ENCODE measurements at regions not wholly inside any gene's neighbourhood (a gene's known extent, or its start where the extent isn't known, plus 50 kb on each side); places are given as distances from the start of the nearest gene placed in this dataset.

GRCh38 chr22:49209452-49210195 is 618.0 kb downstream of the BRD1 start:
- DNase-seq (ENCODE audit: low read depth, low spot score) = no peak
- no peak overlapping the region for H3K4me3 ChIP-seq (ENCODE audit: low read length)

- no peak overlapping the region for H3K4me3 ChIP-seq (ENCODE audit: low read length)
- DNase-seq (ENCODE audit: low read depth, low spot score) = no peak
Observed at GRCh38 chr22:49208768-49209252, 618.9 kb downstream of the BRD1 start.

DNA sequence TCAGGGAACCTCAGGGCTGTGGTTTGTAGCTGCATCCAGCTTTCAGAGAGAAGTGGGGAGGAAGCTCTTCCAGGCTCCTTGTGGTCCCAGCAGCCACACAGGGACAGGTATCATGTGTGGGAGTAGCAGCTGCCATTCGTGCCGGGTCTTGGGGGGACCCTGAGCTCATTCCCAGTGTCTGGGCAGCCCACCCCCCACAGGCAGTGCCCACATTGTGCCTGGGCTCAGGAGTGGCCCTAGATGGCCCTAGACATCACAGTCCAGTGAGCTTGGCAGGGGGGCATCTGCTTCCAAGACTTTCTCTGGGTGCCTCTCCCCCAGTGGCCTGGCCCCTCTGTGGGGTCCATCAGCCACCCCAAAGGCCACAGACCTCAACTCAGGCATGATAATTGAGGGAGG is 619.7 kb downstream of the BRD1 start:
- no peak overlapping the region for H3K4me3 ChIP-seq (ENCODE audit: low read length)
- DNase-seq (ENCODE audit: low read depth, low spot score) = no peak

- H3K4me3 ChIP-seq (ENCODE audit: low read length) = no peak overlapping the region
- no peak for DNase-seq (ENCODE audit: low read depth, low spot score)
Observed at GRCh38 chr22:49207008-49208003, 620.4 kb downstream of the BRD1 start.

DNA sequence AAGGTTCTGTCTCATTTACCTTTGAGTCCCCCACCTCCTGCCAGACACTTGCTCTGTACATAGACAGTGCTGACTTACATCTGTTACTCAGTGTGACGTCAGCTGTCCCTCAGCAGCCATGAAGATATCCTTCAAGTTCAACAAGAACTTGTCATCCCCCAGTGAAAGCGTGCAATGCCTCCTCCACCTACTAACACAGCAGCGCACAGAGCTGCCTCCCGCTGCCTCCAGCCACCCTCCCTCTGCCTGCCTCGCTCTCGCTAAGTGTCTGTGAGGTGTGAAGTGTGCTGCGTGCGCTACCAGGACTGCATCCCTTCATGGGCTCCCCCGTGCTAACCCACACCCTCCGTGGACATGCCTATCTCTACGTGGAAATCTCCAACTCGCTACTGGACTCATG is 621.4 kb downstream of the BRD1 start:
- no peak overlapping the region for H3K4me3 ChIP-seq (ENCODE audit: low read length)
- no peak for DNase-seq (ENCODE audit: low read depth, low spot score)

GRCh38 chr22:49205483-49205800 is 622.2 kb downstream of the BRD1 start:
- H3K4me3 ChIP-seq (ENCODE audit: low read length) = no peak overlapping the region
- no peak for DNase-seq (ENCODE audit: low read depth, low spot score)

DNA sequence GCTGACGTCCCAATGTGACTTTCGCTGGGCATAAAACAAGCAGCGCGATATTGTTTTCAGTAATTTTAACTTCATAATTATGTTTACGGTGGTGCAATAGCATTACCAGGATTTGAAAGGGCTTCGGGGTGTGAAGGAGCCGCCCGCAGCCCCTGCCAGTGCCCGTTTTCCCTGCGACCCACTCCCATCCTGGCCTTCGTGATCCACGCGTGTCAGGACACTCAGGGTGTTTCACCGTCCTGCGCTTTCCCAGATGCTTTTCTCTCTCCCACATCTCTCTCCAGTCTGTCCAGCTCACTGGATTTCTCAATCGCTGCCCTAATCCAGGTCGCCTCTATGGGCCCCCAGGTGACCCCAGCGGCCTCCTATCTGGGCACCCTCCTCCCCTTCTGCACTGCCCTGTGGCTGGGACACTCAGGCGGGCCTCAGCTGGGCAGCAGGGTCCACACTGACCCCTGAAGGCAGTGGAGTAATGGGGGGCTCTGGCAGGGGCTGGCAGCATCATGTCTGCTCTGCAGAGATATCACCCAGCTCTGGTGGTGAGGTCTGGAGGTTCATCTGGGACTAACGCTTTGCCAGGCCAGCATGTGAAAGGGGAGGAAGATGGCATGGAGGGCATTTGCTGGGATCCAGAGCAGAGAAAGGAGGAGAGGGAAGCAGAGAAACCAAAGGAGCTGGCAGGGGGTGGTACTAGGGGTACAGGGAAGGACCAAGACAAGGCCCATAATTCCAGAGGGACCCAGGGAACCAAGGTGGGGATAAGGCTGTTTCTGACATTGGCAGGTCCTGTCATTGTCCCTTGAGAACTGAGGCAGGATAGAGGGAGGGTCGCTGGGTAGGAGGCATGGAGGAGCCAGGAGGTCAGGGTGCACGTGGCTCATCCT is 622.8 kb downstream of the BRD1 start:
- no peak overlapping the region for H3K4me3 ChIP-seq (ENCODE audit: low read length)
- no peak for DNase-seq (ENCODE audit: low read depth, low spot score)

GRCh38 chr22:49203859-49204598 is 623.6 kb downstream of the BRD1 start:
- no peak for DNase-seq (ENCODE audit: low read depth, low spot score)
- H3K4me3 ChIP-seq (ENCODE audit: low read length) = no peak overlapping the region

DNA sequence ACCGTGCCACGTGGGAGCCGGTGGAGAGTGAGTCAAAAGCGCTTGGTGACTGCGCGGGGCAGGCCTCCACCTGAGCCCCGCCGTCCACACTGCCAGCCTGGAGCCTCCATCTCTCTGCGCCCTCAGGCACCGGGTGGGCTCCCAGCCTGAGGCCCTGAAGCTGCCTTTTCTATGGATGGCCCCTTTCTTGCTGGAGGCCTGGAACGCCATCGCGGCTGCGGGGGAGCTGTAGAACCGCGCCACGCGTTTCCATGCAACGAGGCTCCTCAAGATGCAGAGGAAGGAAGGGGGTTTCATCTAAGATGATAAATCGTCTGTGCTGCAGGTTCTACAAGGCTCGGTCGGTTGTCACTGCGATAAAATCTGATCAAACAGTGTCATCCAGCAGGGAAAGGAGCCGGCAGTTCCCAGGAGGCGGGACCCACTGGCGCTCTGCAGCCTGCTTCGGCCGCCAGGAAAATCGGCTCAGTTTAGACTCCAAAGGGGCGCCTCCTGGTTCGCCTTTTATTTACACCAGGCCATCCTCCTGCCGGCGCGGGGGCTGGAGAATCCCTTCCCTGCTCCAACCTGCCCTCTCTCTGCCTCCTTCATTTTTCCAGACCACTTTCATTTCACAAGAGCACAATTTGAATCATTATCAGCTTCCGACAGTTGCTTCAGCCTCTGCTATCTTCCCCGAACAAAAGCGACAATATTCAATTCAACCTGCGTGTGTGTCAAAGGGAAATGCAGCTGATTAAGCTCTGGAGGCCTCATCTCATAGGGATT is 624.4 kb downstream of the BRD1 start:
- no peak overlapping the region for H3K4me3 ChIP-seq (ENCODE audit: low read length)
- no peak for DNase-seq (ENCODE audit: low read depth, low spot score)

- H3K4me3 ChIP-seq (ENCODE audit: low read length) = no peak overlapping the region
- DNase-seq (ENCODE audit: low read depth, low spot score) = no peak
Observed at GRCh38 chr22:49202226-49202625, 625.4 kb downstream of the BRD1 start.

- no peak overlapping the region for H3K4me3 ChIP-seq (ENCODE audit: low read length)
- no peak for DNase-seq (ENCODE audit: low read depth, low spot score)
Observed at GRCh38 chr22:49201046-49201970, 626.4 kb downstream of the BRD1 start.

GRCh38 chr22:49199224-49199623 is 628.4 kb downstream of the BRD1 start:
- H3K4me3 ChIP-seq (ENCODE audit: low read length) = no peak overlapping the region
- DNase-seq (ENCODE audit: low read depth, low spot score) = no peak

GRCh38 chr22:49198705-49199084 is 629.0 kb downstream of the BRD1 start:
- H3K4me3 ChIP-seq (ENCODE audit: low read length) = no peak overlapping the region
- no peak for DNase-seq (ENCODE audit: low read depth, low spot score)

GRCh38 chr22:49197986-49198704 is 629.5 kb downstream of the BRD1 start:
- H3K4me3 ChIP-seq (ENCODE audit: low read length) = no peak overlapping the region
- no peak for DNase-seq (ENCODE audit: low read depth, low spot score)

- no peak for DNase-seq (ENCODE audit: low read depth, low spot score)
- H3K4me3 ChIP-seq (ENCODE audit: low read length) = no peak overlapping the region
Observed at GRCh38 chr22:49197505-49197904, 630.2 kb downstream of the BRD1 start.

- no peak overlapping the region for H3K4me3 ChIP-seq (ENCODE audit: low read length)
- DNase-seq (ENCODE audit: low read depth, low spot score) = no peak
Observed at GRCh38 chr22:49196046-49196511, 631.6 kb downstream of the BRD1 start.

All from Jurkat, Clone E6-1 (cell line).